ENCODE measurements at regions not wholly inside any gene's neighbourhood (a gene's known extent, or its start where the extent isn't known, plus 50 kb on each side); places are given as distances from the start of the nearest gene placed in this dataset.

DNA sequence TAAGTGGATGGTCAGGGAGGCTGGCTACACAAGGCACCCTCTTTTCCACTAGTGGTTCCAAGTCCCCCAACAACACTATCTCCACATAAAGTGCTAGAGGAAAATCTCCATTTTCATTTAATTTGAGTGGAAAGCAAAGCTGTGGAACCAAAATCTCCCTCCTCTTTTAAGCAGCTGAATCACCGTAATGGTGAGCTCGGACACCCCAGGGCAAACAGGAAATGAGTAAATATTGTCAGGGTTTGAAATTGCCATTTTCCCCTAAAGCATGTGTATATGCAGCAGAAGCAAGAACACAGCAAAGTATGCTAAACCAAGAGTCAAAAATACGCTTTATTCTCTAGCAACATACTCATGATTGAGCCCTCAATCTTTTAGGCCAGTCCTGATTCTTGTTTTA is 143.7 kb downstream of the GPAM start:
- H3K56ac ChIP-seq (ENCODE audit: extremely low read depth, insufficient read depth, low read length), result no peak overlapping the region
- CTCF ChIA-PET, result interaction anchor here (0.5 kb wide), 1 partner anchor 291 kb away, joined by 3 read pairs; no protein-coding TSS in a partner anchor
- H3K18ac ChIP-seq (ENCODE audit: low read depth, low read length), result no peak overlapping the region
- H4K20me1 ChIP-seq (ENCODE audit: insufficient read depth, low read length), result no peaks in the 10 kb centered on the region
- no peak overlapping the region for H3K4ac ChIP-seq (ENCODE audit: low read depth, low read length)
- no peaks in the 10 kb centered on the region for H3K4me1 ChIP-seq (ENCODE audit: control insufficient read depth, insufficient read depth, low read length)
- H3K4me2 ChIP-seq (ENCODE audit: low read depth, low read length), result no peak overlapping the region
- no peak for DNase-seq
- no peak overlapping the region for H2BK120ac ChIP-seq (ENCODE audit: low read depth, low read length)
- H4K5ac ChIP-seq (ENCODE audit: low read depth, low read length), result no peak overlapping the region
- in situ Hi-C loops (cut with MboI; ENCODE audit: low sequenced_read_pairs) (no loop called here), intact Hi-C loops (cut with micrococcal nuclease) (no loop called here), dilution Hi-C loops (cut with HindIII; ENCODE audit: low sequenced_read_pairs, unreplicated experiment) (no loop called here)
- no peak overlapping the region for H2BK20ac ChIP-seq (ENCODE audit: low read depth, low read length)
- no peak overlapping the region for H3K14ac ChIP-seq (replicated peaks; ENCODE audit: low read depth, low read length)
- no peak for ATAC-seq (ENCODE audit: low read depth)
- no peak overlapping the region for H3K9ac ChIP-seq (ENCODE audit: low read depth, low read length)
- no peak overlapping the region for H3K27ac ChIP-seq (ENCODE audit: insufficient read depth, low read length)
- H2AK5ac ChIP-seq (ENCODE audit: low read depth, low read length), result no peak overlapping the region
- H2AFZ ChIP-seq (replicated peaks; ENCODE audit: low read length, poor library complexity), result no peak overlapping the region
- H3K23ac ChIP-seq (ENCODE audit: low read depth, low read length), result no peak overlapping the region
- peaks cover 10% of the 10 kb centered on the region for H3K9me3 ChIP-seq (ENCODE audit: control insufficient read depth, insufficient read depth, low read length)
- TF ChIP-seq POLR2A (IDR thresholded peaks at IDR 0.05; ENCODE audit: low read depth, low read length), result no peak
- TF ChIP-seq RAD21 (IDR thresholded peaks at IDR 0.05; ENCODE audit: low read length), result no peak
- H3K79me1 ChIP-seq (ENCODE audit: low read depth in 1 of 2, low read length in 2 of 2), result no peaks in the 10 kb centered on the region
- POLR2A ChIA-PET (ENCODE audit: unreplicated experiment), result no interaction called here
- H3K36me3 ChIP-seq (ENCODE audit: control insufficient read depth, insufficient read depth, low read length), result no peaks in the 10 kb centered on the region
- H3K27me3 ChIP-seq (ENCODE audit: control insufficient read depth, insufficient read depth, low read length), result no peaks in the 10 kb centered on the region
- no peak overlapping the region for H2BK5ac ChIP-seq (ENCODE audit: low read depth, low read length, poor library complexity, severe bottlenecking)
- H3K9me1 ChIP-seq (ENCODE audit: insufficient read depth, low read length), result no peaks in the 10 kb centered on the region
- no peak overlapping the region for H2AK9ac ChIP-seq (replicated peaks; ENCODE audit: low read depth, low read length, poor library complexity)
- WGBS, 2 experiments (ENCODE audit: extremely low coverage in 2 of 2, insufficient read length in 1 of 2), result no CpG with 5 or more reads among the region's 3 CpGs
- H2BK15ac ChIP-seq (ENCODE audit: low read depth, low read length), result no peak overlapping the region
- no peak overlapping the region for H3K4me3 ChIP-seq (ENCODE audit: insufficient read depth, low read depth, low read length)
- H4K91ac ChIP-seq (ENCODE audit: insufficient read depth, low read depth, low read length), result no peak overlapping the region
- no peak overlapping the region for H4K8ac ChIP-seq (ENCODE audit: low read depth in 2 of 2, low read length in 2 of 2)
- BruUV-seq (replicated peaks), result no TSS peak
